ENCODE measurements at regions not wholly inside any gene's neighbourhood (a gene's known extent, or its start where the extent isn't known, plus 50 kb on each side); places are given as distances from the start of the nearest gene placed in this dataset.
A peak's percentile ranks its signal among the peaks of the same experiment; 100 is the strongest.

DNA sequence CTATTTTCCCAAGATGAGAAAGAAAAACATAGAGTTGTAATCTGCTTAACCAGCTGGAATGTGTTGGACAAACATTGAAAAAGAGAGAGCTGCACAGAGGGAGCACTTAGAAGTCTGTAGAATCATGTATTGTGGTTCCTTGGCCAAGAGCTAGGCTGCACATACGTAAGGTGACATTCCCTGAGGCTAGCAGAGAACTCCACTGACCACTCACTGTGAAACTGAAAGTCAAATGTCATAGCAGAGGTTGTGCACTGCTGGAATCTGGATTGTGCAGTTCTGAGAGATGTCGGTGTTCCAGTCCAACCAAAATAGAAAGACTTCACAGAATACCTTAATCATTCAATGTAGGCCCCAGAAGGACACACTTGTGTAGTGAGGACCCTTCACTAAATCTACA lies 772.8 kb upstream of the RAG2 start:
- Mint-ChIP-seq H3K27ac (no peak overlapping the region), H3K4me3 (no peak overlapping the region), H3K36me3 (no peaks in the 10 kb centered on the region), H3K27me3 (ENCODE audit: low read depth in 3 of 3) (no peaks in the 10 kb centered on the region), H3K9me3 (peaks cover 0 to 13% (median 2%) of the 10 kb centered on the region in 7 donors), H3K4me1 (no peaks in the 10 kb centered on the region)
- Histone ChIP-seq H3K9me3 (replicated peaks in 1 of 2; ENCODE audit: control insufficient read depth in 1 of 2, insufficient read depth in 1 of 2, low read length in 2 of 2) (peaks cover 3% of the 10 kb centered on the region in 2 donors), H3K27me3 (ENCODE audit: control insufficient read depth in 2 of 2, insufficient read depth in 2 of 2, low read length in 2 of 2) (no peaks in the 10 kb centered on the region), H3K36me3 (replicated peaks in 1 of 2; ENCODE audit: control insufficient read depth in 1 of 2, insufficient read depth in 2 of 2, low read length in 2 of 2) (no peaks in the 10 kb centered on the region), H3K4me1 (ENCODE audit: control insufficient read depth in 1 of 2, insufficient read depth in 2 of 2, low read length in 2 of 2) (no peaks in the 10 kb centered on the region), H4K20me1 (ENCODE audit: insufficient read depth, low read length) (no peaks in the 10 kb centered on the region), H3K4me2 (replicated peaks; ENCODE audit: extremely low read depth, low read length, poor library complexity, severe bottlenecking) (no peak overlapping the region), H2AFZ (ENCODE audit: insufficient read depth, low read depth, low read length, poor library complexity, severe bottlenecking) (no peak overlapping the region), H3K27ac (ENCODE audit: low read depth in 1 of 2, low read length in 2 of 2) (no peak overlapping the region), H3K9ac (ENCODE audit: insufficient read depth, low read length, poor library complexity, severe bottlenecking) (no peak overlapping the region), H3K79me2 (ENCODE audit: insufficient read depth, low read length) (no peaks in the 10 kb centered on the region), H3K4me3 (replicated peaks in 1 of 3; ENCODE audit: low read depth in 2 of 3, low read length in 3 of 3) (no peak overlapping the region)
- WGBS (ENCODE audit: insufficient coverage), result 50% methylated on average over 1 of the region's 2 CpGs
- no peak for DNase-seq
- TF ChIP-seq, protein P1, sequence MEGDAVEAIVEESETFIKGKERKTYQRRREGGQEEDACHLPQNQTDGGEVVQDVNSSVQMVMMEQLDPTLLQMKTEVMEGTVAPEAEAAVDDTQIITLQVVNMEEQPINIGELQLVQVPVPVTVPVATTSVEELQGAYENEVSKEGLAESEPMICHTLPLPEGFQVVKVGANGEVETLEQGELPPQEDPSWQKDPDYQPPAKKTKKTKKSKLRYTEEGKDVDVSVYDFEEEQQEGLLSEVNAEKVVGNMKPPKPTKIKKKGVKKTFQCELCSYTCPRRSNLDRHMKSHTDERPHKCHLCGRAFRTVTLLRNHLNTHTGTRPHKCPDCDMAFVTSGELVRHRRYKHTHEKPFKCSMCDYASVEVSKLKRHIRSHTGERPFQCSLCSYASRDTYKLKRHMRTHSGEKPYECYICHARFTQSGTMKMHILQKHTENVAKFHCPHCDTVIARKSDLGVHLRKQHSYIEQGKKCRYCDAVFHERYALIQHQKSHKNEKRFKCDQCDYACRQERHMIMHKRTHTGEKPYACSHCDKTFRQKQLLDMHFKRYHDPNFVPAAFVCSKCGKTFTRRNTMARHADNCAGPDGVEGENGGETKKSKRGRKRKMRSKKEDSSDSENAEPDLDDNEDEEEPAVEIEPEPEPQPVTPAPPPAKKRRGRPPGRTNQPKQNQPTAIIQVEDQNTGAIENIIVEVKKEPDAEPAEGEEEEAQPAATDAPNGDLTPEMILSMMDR (IDR thresholded peaks at IDR 0.05), result no peak
- intact Hi-C loops (cut with micrococcal nuclease), result no loop called here

- H3K36me3 Mint-ChIP-seq, result no peaks in the 10 kb centered on the region
- peak overlapping the region in 2 of 7 donors; percentile 5 to 15 for H3K27ac Mint-ChIP-seq
- Histone ChIP-seq H3K4me1 (ENCODE audit: control insufficient read depth in 1 of 2, insufficient read depth in 2 of 2, low read length in 2 of 2) (no peaks in the 10 kb centered on the region), H3K27me3 (ENCODE audit: control insufficient read depth in 2 of 2, insufficient read depth in 2 of 2, low read length in 2 of 2) (no peaks in the 10 kb centered on the region), H2AFZ (ENCODE audit: insufficient read depth, low read depth, low read length, poor library complexity, severe bottlenecking) (no peak overlapping the region), H3K36me3 (replicated peaks in 1 of 2; ENCODE audit: control insufficient read depth in 1 of 2, insufficient read depth in 2 of 2, low read length in 2 of 2) (no peaks in the 10 kb centered on the region), H3K9ac (ENCODE audit: insufficient read depth, low read length, poor library complexity, severe bottlenecking) (no peak overlapping the region), H3K4me2 (replicated peaks; ENCODE audit: extremely low read depth, low read length, poor library complexity, severe bottlenecking) (no peak overlapping the region), H4K20me1 (ENCODE audit: insufficient read depth, low read length) (no peaks in the 10 kb centered on the region), H3K4me3 (replicated peaks in 1 of 3; ENCODE audit: low read depth in 2 of 3, low read length in 3 of 3) (no peak overlapping the region), H3K27ac (ENCODE audit: low read depth in 1 of 2, low read length in 2 of 2) (no peak overlapping the region), H3K9me3 (replicated peaks in 1 of 2; ENCODE audit: control insufficient read depth in 1 of 2, insufficient read depth in 1 of 2, low read length in 2 of 2) (peaks cover 17 to 24% of the 10 kb centered on the region in 2 donors), H3K79me2 (ENCODE audit: insufficient read depth, low read length) (no peaks in the 10 kb centered on the region)
- DNase-seq, result no peak
- WGBS (ENCODE audit: insufficient coverage), result 98% methylated on average over 5 of the region's 5 CpGs
- intact Hi-C loops (cut with micrococcal nuclease), result no loop called here
- TF ChIP-seq, protein P1 (IDR thresholded peaks at IDR 0.05), result no peak
- no peaks in the 10 kb centered on the region for H3K4me1 Mint-ChIP-seq
- H3K9me3 Mint-ChIP-seq, result peaks cover 10 to 32% (median 17%) of the 10 kb centered on the region in 7 donors
- H3K4me3 Mint-ChIP-seq, result no peak overlapping the region
- H3K27me3 Mint-ChIP-seq (ENCODE audit: low read depth in 3 of 3), result no peaks in the 10 kb centered on the region
Measured at GRCh38 chr11:37364246-37364839, 766.3 kb upstream of the RAG2 start.
